Common myeloid progenitor, CD34-positive (primary cell): ENCODE measurements at regions not wholly inside any gene's neighbourhood (a gene's known extent, or its start where the extent isn't known, plus 50 kb on each side); places are given as distances from the start of the nearest gene placed in this dataset.

Experiments used
- CTCF ChIA-PET: fragments of 350-600 bp; sonication (Branson Sonifier 250); formaldehyde crosslinking; loops from one replicate; lab custom pipeline; 2021; ENCODE audit warnings: antibody characterized with exemption; lab: Charles Lee
- POLR2A ChIA-PET: fragments of 350-600 bp; sonication (Branson Sonifier 250); formaldehyde crosslinking; loops from one replicate; lab custom pipeline; 2021; ENCODE audit warnings: antibody characterized with exemption; lab: Charles Lee
- DNase-seq, 3 donors: peaks; one replicate each; pipeline versions ENCODE4 v3.0.0 to v3.0.0-alpha.2; 2013
- H3K27ac ChIP-seq, 2 experiments: 1 replicate in 1 of 2; 2 replicates in 1 of 2; pipeline ENCODE4 v1.7.0; 2013; ENCODE audit warnings: inconsistent platforms in 2 of 2, low read length in 2 of 2, mild to moderate bottlenecking in 2 of 2, low read depth in 1 of 2, moderate library complexity in 1 of 2; ENCODE audit not compliant: severe bottlenecking in 2 of 2, insufficient read depth in 1 of 2, poor library complexity in 1 of 2
- H3K27me3 ChIP-seq, 5 experiments: replicated peaks in 2 of 5; 1 replicate in 3 of 5; 2 replicates in 2 of 5; pipeline versions ENCODE4 v1.6.1 to v1.7.0; 2013; ENCODE audit warnings: low read length in 4 of 5, mild to moderate bottlenecking in 2 of 5, moderate library complexity in 2 of 5, inconsistent platforms in 1 of 5; ENCODE audit not compliant: insufficient read depth in 5 of 5, control insufficient read depth in 4 of 5
- H3K36me3 ChIP-seq, 4 experiments: 1 replicate in 2 of 4; 2 replicates in 2 of 4; pipeline versions ENCODE4 v1.6.1 to v1.7.0; 2013; ENCODE audit warnings: low read length in 3 of 4, control low read depth in 1 of 4, mild to moderate bottlenecking in 1 of 4; ENCODE audit not compliant: control insufficient read depth in 4 of 4, insufficient read depth in 4 of 4
- H3K4me1 ChIP-seq, 4 experiments: 1 replicate in 3 of 4; 2 replicates in 1 of 4; pipeline versions ENCODE4 v1.6.1 to v1.7.1; 2013; ENCODE audit warnings: low read length in 3 of 4, mild to moderate bottlenecking in 3 of 4, control low read depth in 1 of 4, inconsistent platforms in 1 of 4, moderate library complexity in 1 of 4; ENCODE audit not compliant: control insufficient read depth in 4 of 4, insufficient read depth in 4 of 4; ENCODE audit errors: control extremely low read depth in 1 of 4
- H3K4me3 ChIP-seq, 7 experiments: 1 replicate in 4 of 7; 2 replicates in 3 of 7; pipeline versions ENCODE4 v1.5.1 to v1.7.0; 2013; ENCODE audit warnings: mild to moderate bottlenecking in 7 of 7, low read length in 6 of 7, moderate library complexity in 6 of 7, inconsistent platforms in 2 of 7, low read depth in 2 of 7, control low read depth in 1 of 7; ENCODE audit not compliant: insufficient read depth in 4 of 7, control insufficient read depth in 1 of 7; ENCODE audit errors: extremely low read depth in 1 of 7
- H3K9me3 ChIP-seq, 5 experiments: 1 replicate in 4 of 5; 2 replicates in 1 of 5; pipeline versions ENCODE4 v1.6.1 to v1.7.1; 2013; ENCODE audit warnings: low read length in 4 of 5, mild to moderate bottlenecking in 2 of 5, inconsistent platforms in 1 of 5, low read depth in 1 of 5, moderate library complexity in 1 of 5; ENCODE audit not compliant: control insufficient read depth in 4 of 5, insufficient read depth in 2 of 5; ENCODE audit errors: control extremely low read depth in 1 of 5
- WGBS: methylation state at CpG from one replicate; pipeline ENCODE4 v1.1.5; 2013; ENCODE audit not compliant: insufficient coverage; 5-methylcytosine and 5-hydroxymethylcytosine counted together

- ChIA-PET CTCF (no interaction called here), POLR2A (no interaction called here)
- WGBS = 100% methylated on average over 1 of the region's 2 CpGs
- no peaks in the 10 kb centered on the region for H3K27me3 ChIP-seq
- H3K4me1 ChIP-seq = no peaks in the 10 kb centered on the region
- H3K9me3 ChIP-seq = peaks cover 2 to 23% (median 5%) of the 10 kb centered on the region in 5 experiments
- no peaks in the 10 kb centered on the region for H3K36me3 ChIP-seq
- no peak overlapping the region for H3K4me3 ChIP-seq
- H3K27ac ChIP-seq = no peak overlapping the region
- no peak for DNase-seq
These were observed 123.3 kb upstream of the B3GAT2 start for GRCh38 chr6:71080133-71080532.

- Histone ChIP-seq H3K27me3 (no peaks in the 10 kb centered on the region), H3K36me3 (no peaks in the 10 kb centered on the region), H3K4me1 (no peaks in the 10 kb centered on the region), H3K27ac (no peak overlapping the region), H3K9me3 (peaks cover 2 to 23% (median 5%) of the 10 kb centered on the region in 5 experiments), H3K4me3 (no peak overlapping the region)
- ChIA-PET POLR2A (no interaction called here), CTCF (no interaction called here)
- DNase-seq = no peak
- 100% methylated on average over 3 of the region's 4 CpGs for WGBS
These were observed 124.0 kb upstream of the B3GAT2 start for GRCh38 chr6:71080826-71081225.

GRCh38 chr6:71082033-71082650 is 125.3 kb upstream of the B3GAT2 start:
- no peak overlapping the region for H3K4me3 ChIP-seq
- ChIA-PET CTCF (interaction anchor here (1.5 kb wide), 1 partner anchor 39 kb away, joined by 3 read pairs; no protein-coding TSS in a partner anchor), POLR2A (no interaction called here)
- H3K4me1 ChIP-seq = no peaks in the 10 kb centered on the region
- DNase-seq = no peak
- 82% methylated on average over 5 of the region's 6 CpGs for WGBS
- peaks cover 2 to 20% (median 5%) of the 10 kb centered on the region in 5 experiments for H3K9me3 ChIP-seq
- no peaks in the 10 kb centered on the region for H3K27me3 ChIP-seq
- H3K36me3 ChIP-seq = no peaks in the 10 kb centered on the region
- H3K27ac ChIP-seq = no peak overlapping the region

- H3K4me1 ChIP-seq = no peaks in the 10 kb centered on the region
- H3K4me3 ChIP-seq = no peak overlapping the region
- H3K27me3 ChIP-seq = no peaks in the 10 kb centered on the region
- no peak overlapping the region for H3K27ac ChIP-seq
- CTCF ChIA-PET = interaction anchor here (1.5 kb wide), 1 partner anchor 38 kb away, joined by 3 read pairs; no protein-coding TSS in a partner anchor
- no peak for DNase-seq
- no peaks in the 10 kb centered on the region for H3K36me3 ChIP-seq
- POLR2A ChIA-PET = no interaction called here
- H3K9me3 ChIP-seq = peaks cover 0 to 9% (median 0%) of the 10 kb centered on the region in 5 experiments
- 100% methylated on average over 4 of the region's 6 CpGs for WGBS
These were observed 126.5 kb upstream of the B3GAT2 start for GRCh38 chr6:71083308-71083820.

- POLR2A ChIA-PET = no interaction called here
- no peaks in the 10 kb centered on the region for H3K9me3 ChIP-seq
- peaks cover 0 to 10% (median 0%) of the 10 kb centered on the region in 4 experiments for H3K4me1 ChIP-seq
- DNase-seq = no peak
- H3K4me3 ChIP-seq = no peak overlapping the region
- H3K27me3 ChIP-seq = no peaks in the 10 kb centered on the region
- CTCF ChIA-PET = no interaction called here
- WGBS = no CpG with 5 or more reads among the region's 3 CpGs
- no peaks in the 10 kb centered on the region for H3K36me3 ChIP-seq
- H3K27ac ChIP-seq = no peak overlapping the region
These were observed 131.3 kb upstream of the B3GAT2 start for GRCh38 chr6:71088166-71088565.

GRCh38 chr6:71090217-71090616 is 133.4 kb upstream of the B3GAT2 start:
- Histone ChIP-seq H3K36me3 (no peaks in the 10 kb centered on the region), H3K27ac (no peak overlapping the region), H3K27me3 (no peaks in the 10 kb centered on the region), H3K4me1 (peaks cover 0 to 10% (median 0%) of the 10 kb centered on the region in 4 experiments), H3K4me3 (no peak overlapping the region), H3K9me3 (no peaks in the 10 kb centered on the region)
- no peak for DNase-seq
- WGBS = 100% methylated on average over 3 of the region's 4 CpGs
- ChIA-PET POLR2A (no interaction called here), CTCF (no interaction called here)

- CTCF ChIA-PET = no interaction called here
These were observed 134.3 kb upstream of the B3GAT2 start for GRCh38 chr6:71091167-71091566.

More at GRCh38 chr6:71091167-71091566, 134.3 kb upstream of the B3GAT2 start:
- POLR2A ChIA-PET = no interaction called here
- Histone ChIP-seq H3K27ac (no peak overlapping the region), H3K27me3 (no peaks in the 10 kb centered on the region), H3K9me3 (peaks cover 0 to 2% (median 0%) of the 10 kb centered on the region in 5 experiments), H3K36me3 (no peaks in the 10 kb centered on the region), H3K4me3 (no peak overlapping the region), H3K4me1 (peaks cover 0 to 10% (median 0%) of the 10 kb centered on the region in 4 experiments)
- DNase-seq = peak in 1 of 3 donors; percentile 22
- WGBS = 77% methylated on average over 5 of the region's 5 CpGs
